Osteoblast (primary cell): ENCODE measurements at regions not wholly inside any gene's neighbourhood (a gene's known extent, or its start where the extent isn't known, plus 50 kb on each side); places are given as distances from the start of the nearest gene placed in this dataset.

ENCODE experiments used
- DNase-seq: peaks from one replicate; pipeline ENCODE4 v3.0.0; 2011; ENCODE audit warnings: low spot score, mixed read lengths; ENCODE audit not compliant: insufficient read length; ENCODE audit errors: missing footprints
- H2AFZ ChIP-seq: 2 replicates; pipeline ENCODE4 v1.6.0; 2011; ENCODE audit warnings: mild to moderate bottlenecking, low read length
- H3K27ac ChIP-seq: 2 replicates; pipeline ENCODE4 v1.5.1; 2011; ENCODE audit warnings: mild to moderate bottlenecking, low read depth, low read length, moderate library complexity
- H3K27me3 ChIP-seq: 2 replicates; pipeline ENCODE4 v1.6.0; 2012; ENCODE audit warnings: mild to moderate bottlenecking, control low read depth, inconsistent platforms, low read length, moderate library complexity; ENCODE audit not compliant: insufficient read depth
- H3K36me3 ChIP-seq: 2 replicates; pipeline ENCODE4 v1.5.1; 2011; ENCODE audit warnings: mild to moderate bottlenecking, low read length, control low read depth, moderate library complexity; ENCODE audit not compliant: insufficient read depth
- H3K4me1 ChIP-seq: 2 replicates; pipeline ENCODE4 v1.5.1; 2011; ENCODE audit warnings: mild to moderate bottlenecking, low read length, control low read depth, moderate library complexity; ENCODE audit not compliant: insufficient read depth
- H3K4me2 ChIP-seq: 2 replicates; pipeline ENCODE4 v1.6.0; 2011; ENCODE audit warnings: mild to moderate bottlenecking, low read length; ENCODE audit not compliant: insufficient read depth
- H3K4me3 ChIP-seq: fragments of 200-600 bp; sonication (generic); 3 replicates; pipeline ENCODE4 v1.5.1; 2012; ENCODE audit warnings: mild to moderate bottlenecking, low read length, inconsistent platforms; ENCODE audit not compliant: insufficient read depth
- H3K79me2 ChIP-seq: 2 replicates; pipeline ENCODE4 v1.6.0; 2012; ENCODE audit warnings: mild to moderate bottlenecking, low read length, control low read depth, inconsistent platforms; ENCODE audit not compliant: insufficient read depth
- H3K9me3 ChIP-seq: 2 replicates; pipeline ENCODE4 v1.5.1; 2011; ENCODE audit warnings: low read depth, low read length, control low read depth
- H4K20me1 ChIP-seq: 2 replicates; pipeline ENCODE4 v1.6.0; 2012; ENCODE audit warnings: mild to moderate bottlenecking, low read length, control low read depth; ENCODE audit not compliant: insufficient read depth
- CTCF ChIP-seq: IDR thresholded peaks from 2 replicates; pipeline ENCODE4 v1.5.1; 2011; ENCODE audit warnings: mild to moderate bottlenecking, low read depth, low read length, moderate library complexity; ENCODE audit errors: extremely low read depth

DNA sequence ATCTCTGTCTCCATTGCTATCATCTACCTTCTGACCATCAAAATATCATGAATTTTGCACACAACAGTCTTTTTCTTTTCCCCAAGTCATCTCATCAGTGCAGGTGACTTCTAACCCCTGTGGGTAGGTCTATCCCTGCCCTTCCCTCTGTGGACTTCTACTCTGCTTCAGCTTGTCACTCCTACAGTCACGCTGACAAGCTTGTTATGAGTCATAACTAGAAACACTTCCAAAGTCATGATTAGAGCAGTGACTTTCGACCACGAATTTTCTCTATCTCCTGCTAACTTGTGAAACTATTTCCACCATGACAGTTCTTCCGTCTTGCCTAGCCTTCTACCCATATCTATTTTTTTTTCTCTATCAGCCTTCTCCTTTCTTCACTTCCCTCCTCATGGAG, 343.7 kb upstream of the ARGLU1 start:
- Histone ChIP-seq H3K9me3 (no peaks in the 10 kb centered on the region), H4K20me1 (no peaks in the 10 kb centered on the region), H3K27ac (no peak overlapping the region), H3K4me1 (no peaks in the 10 kb centered on the region), H3K4me2 (no peak overlapping the region), H3K4me3 (no peak overlapping the region), H3K27me3 (no peaks in the 10 kb centered on the region), H2AFZ (no peak overlapping the region), H3K36me3 (no peaks in the 10 kb centered on the region), H3K79me2 (no peaks in the 10 kb centered on the region)
- no peak for TF ChIP-seq CTCF
- DNase-seq = no peak

DNA sequence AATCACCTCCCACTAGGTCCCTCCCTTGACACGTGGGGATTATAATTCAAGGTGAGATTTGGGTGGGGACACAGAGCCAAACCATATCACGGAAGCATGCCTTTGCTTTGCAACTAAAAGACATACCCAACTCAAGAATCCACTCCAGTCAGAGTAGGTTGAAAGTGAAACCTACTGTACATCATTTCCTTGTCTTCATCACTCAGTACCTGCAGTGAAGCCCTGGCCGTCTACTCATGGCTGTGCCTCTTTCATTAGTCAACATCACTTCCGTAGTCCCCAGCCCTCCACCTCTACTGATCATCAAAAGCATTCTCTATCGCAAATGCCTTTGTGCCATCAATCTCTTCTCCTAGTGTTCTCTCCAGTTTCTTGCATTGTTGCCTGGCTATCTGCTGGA, 343.1 kb upstream of the ARGLU1 start:
- no peaks in the 10 kb centered on the region for H3K27me3 ChIP-seq
- no peaks in the 10 kb centered on the region for H3K4me1 ChIP-seq
- no peak for DNase-seq
- H2AFZ ChIP-seq = no peak overlapping the region
- H3K36me3 ChIP-seq = no peaks in the 10 kb centered on the region
- H4K20me1 ChIP-seq = no peaks in the 10 kb centered on the region
- H3K9me3 ChIP-seq = no peaks in the 10 kb centered on the region
- no peak overlapping the region for H3K4me3 ChIP-seq
- TF ChIP-seq CTCF = no peak
- no peaks in the 10 kb centered on the region for H3K79me2 ChIP-seq
- no peak overlapping the region for H3K4me2 ChIP-seq
- no peak overlapping the region for H3K27ac ChIP-seq

DNA sequence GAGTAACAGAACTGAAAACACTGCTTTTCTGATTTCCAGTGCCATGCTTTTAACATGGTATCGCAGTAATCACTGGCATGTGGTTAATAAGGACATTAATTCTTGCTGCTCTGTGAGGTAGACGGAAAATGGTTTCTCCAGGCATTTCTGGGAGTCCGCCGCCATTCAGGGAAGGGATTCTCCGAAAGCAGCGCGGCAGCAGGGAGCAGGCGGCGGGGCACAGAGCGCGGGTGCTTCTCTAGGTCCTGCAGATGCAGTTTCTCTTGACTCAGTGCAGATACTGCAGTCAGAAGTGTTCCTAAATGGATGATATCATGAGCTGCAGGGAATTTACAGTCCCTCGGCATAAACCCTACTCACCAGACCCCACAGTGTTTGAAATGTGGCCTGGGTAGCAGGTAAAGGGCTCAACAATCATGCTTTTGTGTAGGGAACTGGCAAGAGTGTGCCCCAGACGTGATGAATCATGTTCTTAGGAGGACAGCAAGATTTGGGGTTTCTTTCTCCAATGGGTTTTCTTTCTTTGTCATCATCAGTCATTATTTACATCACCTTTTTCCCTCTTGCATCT, 338.6 kb upstream of the ARGLU1 start:
- no peak overlapping the region for H2AFZ ChIP-seq
- H3K4me1 ChIP-seq = no peaks in the 10 kb centered on the region
- no peaks in the 10 kb centered on the region for H3K79me2 ChIP-seq
- no peak overlapping the region for H3K4me2 ChIP-seq
- no peak for DNase-seq
- no peaks in the 10 kb centered on the region for H3K36me3 ChIP-seq
- no peaks in the 10 kb centered on the region for H3K9me3 ChIP-seq
- no peaks in the 10 kb centered on the region for H3K27me3 ChIP-seq
- no peaks in the 10 kb centered on the region for H4K20me1 ChIP-seq
- no peak overlapping the region for H3K27ac ChIP-seq
- TF ChIP-seq CTCF = no peak
- no peak overlapping the region for H3K4me3 ChIP-seq

DNA sequence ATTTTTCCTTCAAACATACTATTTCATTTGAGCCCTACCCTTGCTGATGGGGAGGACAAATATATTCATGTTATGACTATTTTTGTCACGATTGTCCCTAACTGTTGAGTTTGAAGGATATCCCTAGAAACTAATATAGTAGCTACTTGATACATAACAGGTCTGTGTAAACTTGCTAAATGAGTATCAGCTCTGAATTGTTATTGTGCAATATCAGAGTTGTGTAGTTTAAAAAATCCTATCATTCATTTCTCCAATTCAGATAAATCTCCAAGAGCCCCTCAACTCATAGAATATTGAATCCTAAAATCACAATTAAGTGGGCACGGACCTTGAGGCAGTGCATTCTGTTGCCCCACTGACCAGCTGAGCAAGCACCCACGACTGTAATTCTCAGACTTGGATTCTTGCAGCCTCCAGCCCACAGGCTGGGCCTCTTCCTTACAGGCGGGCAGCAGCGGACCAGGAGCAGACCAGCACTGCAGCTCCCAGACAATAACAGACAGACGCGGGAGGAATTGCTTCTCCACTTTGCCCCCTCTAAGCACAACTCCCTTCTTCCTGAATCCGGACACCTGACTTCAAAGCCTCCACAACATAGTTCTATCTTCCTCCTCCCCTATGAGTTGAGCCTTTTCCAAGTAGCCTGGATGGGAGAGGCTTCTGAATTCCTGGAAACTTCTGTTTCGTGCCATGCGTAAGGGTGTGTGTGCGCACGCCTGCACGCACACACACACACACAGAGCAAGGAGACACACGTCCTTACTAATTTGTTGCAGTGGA, 337.6 kb upstream of the ARGLU1 start:
- Histone ChIP-seq H3K27me3 (no peaks in the 10 kb centered on the region), H3K27ac (no peak overlapping the region), H3K79me2 (no peaks in the 10 kb centered on the region), H3K4me3 (no peak overlapping the region), H2AFZ (no peak overlapping the region), H3K4me1 (no peaks in the 10 kb centered on the region), H3K4me2 (no peak overlapping the region), H3K9me3 (no peaks in the 10 kb centered on the region), H4K20me1 (no peaks in the 10 kb centered on the region), H3K36me3 (no peaks in the 10 kb centered on the region)
- no peak for DNase-seq
- no peak for TF ChIP-seq CTCF
